ENCODE measurements at regions not wholly inside any gene's neighbourhood (a gene's known extent, or its start where the extent isn't known, plus 50 kb on each side); places are given as distances from the start of the nearest gene placed in this dataset.

DNA sequence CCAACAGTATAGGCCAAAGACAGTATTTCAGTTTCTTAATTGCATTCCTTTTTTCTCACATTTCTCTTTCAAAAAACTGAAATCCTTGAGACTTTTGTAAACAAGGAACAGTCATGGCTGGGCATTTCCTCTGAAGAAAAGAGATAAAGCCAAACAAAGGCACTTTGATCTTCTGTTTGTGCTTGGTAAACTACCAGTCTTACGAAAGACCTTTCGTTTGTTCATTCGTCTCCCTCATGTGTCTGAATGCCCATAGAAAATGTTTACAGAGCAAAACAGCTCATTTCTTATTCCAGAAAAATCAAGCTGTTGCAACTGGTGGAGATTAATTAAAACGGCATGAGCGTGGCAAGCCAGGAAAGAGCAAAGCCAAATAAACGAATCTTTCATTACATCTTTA, 178.0 kb downstream of the GASK1B start:
- no peaks in the 10 kb centered on the region for H3K36me3 ChIP-seq (replicated peaks; ENCODE audit: low read depth, low read length)
- H3K4me2 ChIP-seq (ENCODE audit: low read length) = no peak overlapping the region
- no peaks in the 10 kb centered on the region for H3K79me2 ChIP-seq (ENCODE audit: low read length)
- no peaks in the 10 kb centered on the region for H3K9me3 ChIP-seq (ENCODE audit: insufficient read depth, low read length)
- no peak for TF ChIP-seq CTCF (IDR thresholded peaks at IDR 0.05; ENCODE audit: low read depth, low read length)
- no peak for TF ChIP-seq EZH2phosphoT487 (IDR thresholded peaks at IDR 0.05; ENCODE audit: low read depth)
- no peaks in the 10 kb centered on the region for H3K27me3 ChIP-seq (ENCODE audit: low read depth, low read length)
- H3K27ac ChIP-seq (ENCODE audit: low read length) = no peak overlapping the region
- no peaks in the 10 kb centered on the region; the same call in 1 of the 2 replicates for H3K4me1 ChIP-seq (ENCODE audit: low read length)
- H3K4me3 ChIP-seq (ENCODE audit: low read length) = no peak overlapping the region
- H4K20me1 ChIP-seq (ENCODE audit: insufficient read depth, low read length) = no peaks in the 10 kb centered on the region
- no peak overlapping the region for H3K9ac ChIP-seq (ENCODE audit: low read length)
- H2AFZ ChIP-seq (ENCODE audit: low read depth, low read length) = no peak overlapping the region

DNA sequence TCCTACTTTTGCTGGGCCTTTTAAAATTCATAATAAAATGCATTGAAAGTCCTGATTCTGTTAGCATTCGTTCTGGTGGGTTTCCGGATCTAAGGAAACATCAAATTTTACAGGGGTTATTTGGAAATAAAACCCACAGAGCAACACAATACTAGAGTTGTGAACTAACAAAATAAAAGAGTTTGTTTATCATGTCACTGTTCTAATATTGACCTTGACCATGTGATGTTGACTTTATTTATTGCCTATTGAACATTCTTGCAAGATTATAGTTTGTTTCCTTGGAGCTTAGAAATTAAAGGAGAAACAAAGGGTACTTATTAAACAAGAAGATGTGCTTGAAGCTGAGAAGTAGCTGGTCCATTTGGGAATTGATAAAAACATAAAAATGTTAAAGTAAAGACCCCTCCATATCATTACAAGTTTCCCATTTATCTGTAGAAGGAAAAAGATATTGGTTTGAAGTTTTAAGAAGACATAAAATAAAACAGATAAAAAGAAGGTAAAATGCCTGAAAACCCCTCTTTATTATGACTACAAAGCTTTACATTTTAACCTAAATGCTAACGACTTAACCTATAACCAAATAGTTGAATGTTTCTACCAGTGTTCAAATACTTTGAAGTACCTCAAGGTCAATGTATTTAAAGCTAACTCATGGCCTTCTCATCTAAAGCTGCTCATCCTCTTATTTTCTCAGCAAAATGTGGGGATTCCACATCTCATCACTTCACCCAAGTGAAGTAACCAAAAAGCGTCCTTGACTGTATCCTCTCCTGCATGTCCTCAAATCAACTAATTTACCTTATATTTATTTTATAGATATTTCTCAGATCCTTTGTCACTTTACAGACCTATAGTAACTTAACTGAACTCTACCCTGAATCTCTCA, 179.6 kb downstream of the GASK1B start:
- Histone ChIP-seq H3K4me2 (ENCODE audit: low read length) (no peak overlapping the region), H3K9ac (ENCODE audit: low read length) (no peak overlapping the region), H3K9me3 (ENCODE audit: insufficient read depth, low read length) (no peaks in the 10 kb centered on the region), H3K36me3 (replicated peaks; ENCODE audit: low read depth, low read length) (no peaks in the 10 kb centered on the region), H3K79me2 (ENCODE audit: low read length) (no peaks in the 10 kb centered on the region), H2AFZ (ENCODE audit: low read depth, low read length) (0 out of 2 replicates have a peak overlapping the region, but pooled peaks have one; percentile 97), H3K27ac (ENCODE audit: low read length) (no peak overlapping the region), H3K4me3 (ENCODE audit: low read length) (no peak overlapping the region), H3K27me3 (ENCODE audit: low read depth, low read length) (no peaks in the 10 kb centered on the region), H4K20me1 (ENCODE audit: insufficient read depth, low read length) (no peaks in the 10 kb centered on the region), H3K4me1 (ENCODE audit: low read length) (no peaks in the 10 kb centered on the region; the same call in 1 of the 2 replicates)
- TF ChIP-seq CTCF (IDR thresholded peaks at IDR 0.05; ENCODE audit: low read depth, low read length) (no peak), EZH2phosphoT487 (IDR thresholded peaks at IDR 0.05; ENCODE audit: low read depth) (no peak)

- no peaks in the 10 kb centered on the region for H3K36me3 ChIP-seq (replicated peaks; ENCODE audit: low read depth, low read length)
- no peaks in the 10 kb centered on the region for H4K20me1 ChIP-seq (ENCODE audit: insufficient read depth, low read length)
- no peaks in the 10 kb centered on the region for H3K27me3 ChIP-seq (ENCODE audit: low read depth, low read length)
- H3K9me3 ChIP-seq (ENCODE audit: insufficient read depth, low read length) = no peaks in the 10 kb centered on the region
- peak overlapping the region; percentile 86 for H3K4me2 ChIP-seq (ENCODE audit: low read length)
- no peaks in the 10 kb centered on the region; the same call in 1 of the 2 replicates for H3K4me1 ChIP-seq (ENCODE audit: low read length)
- no peak overlapping the region for H3K27ac ChIP-seq (ENCODE audit: low read length)
- H3K79me2 ChIP-seq (ENCODE audit: low read length) = no peaks in the 10 kb centered on the region
- peak overlapping the region; percentile 78 for H3K4me3 ChIP-seq (ENCODE audit: low read length)
- peak overlapping the region; percentile 97 for H2AFZ ChIP-seq (ENCODE audit: low read depth, low read length)
- TF ChIP-seq CTCF (IDR thresholded peaks at IDR 0.05; ENCODE audit: low read depth, low read length) (peak; percentile 93), EZH2phosphoT487 (IDR thresholded peaks at IDR 0.05; ENCODE audit: low read depth) (no peak)
- H3K9ac ChIP-seq (ENCODE audit: low read length) = peak overlapping the region; percentile 49
Measured at GRCh38 chr4:157992038-157992705, 180.7 kb downstream of the GASK1B start.

- Histone ChIP-seq H3K27ac (ENCODE audit: low read length) (no peak overlapping the region), H3K9me3 (ENCODE audit: insufficient read depth, low read length) (no peaks in the 10 kb centered on the region), H3K4me2 (ENCODE audit: low read length) (no peak overlapping the region), H3K79me2 (ENCODE audit: low read length) (no peaks in the 10 kb centered on the region), H3K4me1 (ENCODE audit: low read length) (no peaks in the 10 kb centered on the region; the same call in 1 of the 2 replicates), H3K36me3 (replicated peaks; ENCODE audit: low read depth, low read length) (no peaks in the 10 kb centered on the region), H4K20me1 (ENCODE audit: insufficient read depth, low read length) (no peaks in the 10 kb centered on the region), H3K9ac (ENCODE audit: low read length) (no peak overlapping the region), H3K4me3 (ENCODE audit: low read length) (no peak overlapping the region), H2AFZ (ENCODE audit: low read depth, low read length) (no peak overlapping the region), H3K27me3 (ENCODE audit: low read depth, low read length) (no peaks in the 10 kb centered on the region)
- TF ChIP-seq EZH2phosphoT487 (IDR thresholded peaks at IDR 0.05; ENCODE audit: low read depth) (no peak), CTCF (IDR thresholded peaks at IDR 0.05; ENCODE audit: low read depth, low read length) (no peak)
Measured at GRCh38 chr4:157988641-157989040, 184.2 kb downstream of the GASK1B start.
